ENCODE measurements at regions not wholly inside any gene's neighbourhood (a gene's known extent, or its start where the extent isn't known, plus 50 kb on each side); places are given as distances from the start of the nearest gene placed in this dataset.

GRCh38 chr9:113823421-113823820 lies 52.7 kb upstream of the ZNF618 start:
- H3K4me3 Mint-ChIP-seq (ENCODE audit: unreplicated experiment), result no peak overlapping the region
- no peak for DNase-seq (ENCODE audit: extremely low spot score, unreplicated experiment)
- H3K36me3 Mint-ChIP-seq (ENCODE audit: unreplicated experiment), result peaks cover 10% of the 10 kb centered on the region
- H3K4me1 Mint-ChIP-seq (ENCODE audit: unreplicated experiment), result peaks cover 6% of the 10 kb centered on the region
- H3K27ac Mint-ChIP-seq (ENCODE audit: unreplicated experiment), result no peak overlapping the region
- peaks cover 27% of the 10 kb centered on the region for H3K9me3 Mint-ChIP-seq (ENCODE audit: unreplicated experiment)
- no peak for TF ChIP-seq CTCF (IDR thresholded peaks at IDR 0.05)
- peaks cover 52% of the 10 kb centered on the region for H3K27me3 Mint-ChIP-seq (ENCODE audit: unreplicated experiment)
